Gastroesophageal sphincter (tissue), 4 donors: ENCODE measurements at regions not wholly inside any gene's neighbourhood (a gene's known extent, or its start where the extent isn't known, plus 50 kb on each side); places are given as distances from the start of the nearest gene placed in this dataset.

Source experiments
- ATAC-seq: fragments of 150-250 bp; one replicate; pipeline ENCODE4 v1.9.1; 2016; ENCODE audit warnings: mild to moderate bottlenecking, moderate library complexity
- H3K27ac ChIP-seq, 4 donors: fragments of 200-600 bp; sonication (generic) in 3 of 4; 1 replicate in 3 of 4; 2 replicates in 1 of 4; pipeline ENCODE4 v1.5.1; 2016 to 2019
- H3K27me3 ChIP-seq: fragments of 200-600 bp; sonication (generic); one replicate; pipeline ENCODE4 v1.5.1; 2019
- H3K36me3 ChIP-seq, 2 donors: fragments of 200-600 bp; sonication (generic); one replicate each; pipeline ENCODE4 v1.5.1; 2019; ENCODE audit warnings: control low read depth in 1 of 2
- H3K4me1 ChIP-seq, 3 donors: fragments of 200-600 bp; sonication (generic); 1 replicate in 2 of 3; 2 replicates in 1 of 3; pipeline ENCODE4 v1.5.1; 2016 to 2019; ENCODE audit warnings: control low read depth in 2 of 3
- H3K4me3 ChIP-seq, 2 donors: fragments of 200-600 bp; sonication (generic); one replicate each; pipeline ENCODE4 v1.5.1; 2019; ENCODE audit warnings: mild to moderate bottlenecking in 1 of 2, moderate library complexity in 1 of 2
- H3K9me3 ChIP-seq, 3 donors: fragments of 200-600 bp; sonication (generic); one replicate each; pipeline ENCODE4 v1.5.1; 2017 to 2019; ENCODE audit warnings: control low read depth in 2 of 3
- CTCF ChIP-seq, 4 experiments: fragments of 200-600 bp in 2 of 4; fragments of 450-650 bp in 2 of 4; sonication (generic) in 1 of 4; IDR thresholded peaks; one replicate each; pipeline ENCODE4 v1.5.1; 2017 to 2019; ENCODE audit warnings: antibody characterized with exemption in 4 of 4, mild to moderate bottlenecking in 2 of 4, moderate library complexity in 2 of 4
- EP300 ChIP-seq: sonication (generic); formaldehyde crosslinking; IDR thresholded peaks from one replicate; pipeline ENCODE4 v1.6.1; 2017; ENCODE audit warnings: antibody characterized with exemption, mild to moderate bottlenecking
- POLR2A ChIP-seq, 2 donors: fragments of 450-650 bp; IDR thresholded peaks; one replicate each; pipeline ENCODE4 v1.6.1; 2017; ENCODE audit warnings: antibody characterized with exemption in 2 of 2, mild to moderate bottlenecking in 2 of 2, moderate library complexity in 1 of 2
- POLR2AphosphoS5 ChIP-seq: sonication (generic); formaldehyde crosslinking; IDR thresholded peaks from one replicate; pipeline ENCODE4 v1.6.1; 2017; ENCODE audit warnings: antibody characterized with exemption
- WGBS, 2 donors: methylation state at CpG; one replicate each; pipeline ENCODE4 v1.1.5; 2018; ENCODE audit warnings: low coverage in 1 of 2; 5-methylcytosine and 5-hydroxymethylcytosine counted together

- no peaks in the 10 kb centered on the region for H3K36me3 ChIP-seq
- no peak for ATAC-seq
- H3K27me3 ChIP-seq, result peaks cover 30% of the 10 kb centered on the region
- H3K9me3 ChIP-seq, result no peaks in the 10 kb centered on the region
- 29 to 86% methylated on average over 1 to 4 of the region's 11 CpGs for WGBS, 2 donors
- TF ChIP-seq POLR2A (IDR thresholded peaks at IDR 0.05), result no peak
- TF ChIP-seq CTCF (IDR thresholded peaks at IDR 0.05), result no peak
- no peak for TF ChIP-seq POLR2AphosphoS5
- TF ChIP-seq EP300, result no peak
- no peak overlapping the region for H3K27ac ChIP-seq
- no peak overlapping the region for H3K4me3 ChIP-seq
- H3K4me1 ChIP-seq, result peaks cover 0 to 6% (median 0%) of the 10 kb centered on the region in 3 donors
Measured at GRCh38 chr14:22387776-22388241, 201.2 kb downstream of the DAD1 start.

GRCh38 chr14:22386924-22387775 is 201.9 kb downstream of the DAD1 start:
- peak; percentile 38 for ATAC-seq
- TF ChIP-seq EP300 (no peak), POLR2AphosphoS5 (no peak), POLR2A (IDR thresholded peaks at IDR 0.05) (no peak), CTCF (IDR thresholded peaks at IDR 0.05) (peak; percentile 78 to 90 (median 82))
- no peak overlapping the region for H3K4me3 ChIP-seq
- no peaks in the 10 kb centered on the region for H3K36me3 ChIP-seq
- H3K4me1 ChIP-seq, result peaks cover 0 to 6% (median 0%) of the 10 kb centered on the region in 3 donors
- no peaks in the 10 kb centered on the region for H3K9me3 ChIP-seq
- H3K27me3 ChIP-seq, result peaks cover 30% of the 10 kb centered on the region
- WGBS, 2 donors, result 37 to 45% methylated on average over 16 to 19 of the region's 22 CpGs
- H3K27ac ChIP-seq, result no peak overlapping the region

GRCh38 chr14:22384974-22385526 is 204.0 kb downstream of the DAD1 start:
- 33 to 70% methylated on average over 1 to 2 of the region's 2 CpGs for WGBS, 2 donors
- H3K36me3 ChIP-seq, result no peaks in the 10 kb centered on the region

GRCh38 chr14:22384167-22384549 is 204.9 kb downstream of the DAD1 start:
- TF ChIP-seq POLR2AphosphoS5, result no peak
- no peak for TF ChIP-seq CTCF (IDR thresholded peaks at IDR 0.05)
- TF ChIP-seq EP300, result no peak
- TF ChIP-seq POLR2A (IDR thresholded peaks at IDR 0.05), result no peak
- Histone ChIP-seq H3K27ac (no peak overlapping the region), H3K9me3 (no peaks in the 10 kb centered on the region), H3K4me3 (no peak overlapping the region), H3K4me1 (peaks cover 0 to 19% (median 6%) of the 10 kb centered on the region in 3 donors), H3K36me3 (no peaks in the 10 kb centered on the region), H3K27me3 (peaks cover 17% of the 10 kb centered on the region)
- ATAC-seq, result no peak
- 93% methylated on average over 1 of the region's 2 CpGs; no CpG with 5 or more reads in 1 of the 2 donors for WGBS, 2 donors

More at GRCh38 chr14:22384974-22385526, 204.0 kb downstream of the DAD1 start:
- no peaks in the 10 kb centered on the region for H3K9me3 ChIP-seq
- peaks cover 25% of the 10 kb centered on the region for H3K27me3 ChIP-seq
- ATAC-seq, result no peak
- H3K4me3 ChIP-seq, result no peak overlapping the region
- H3K27ac ChIP-seq, result no peak overlapping the region
- TF ChIP-seq CTCF (IDR thresholded peaks at IDR 0.05) (no peak), EP300 (no peak), POLR2AphosphoS5 (no peak), POLR2A (IDR thresholded peaks at IDR 0.05) (no peak)
- peaks cover 0 to 19% (median 6%) of the 10 kb centered on the region in 3 donors for H3K4me1 ChIP-seq
